Ammon's horn (tissue), 1 donor: ENCODE measurements at regions not wholly inside any gene's neighbourhood (a gene's known extent, or its start where the extent isn't known, plus 50 kb on each side); places are given as distances from the start of the nearest gene placed in this dataset.

ENCODE experiments used
- DNase-seq: peaks from one replicate; pipeline ENCODE4 v3.0.0-alpha.2; 2016; ENCODE audit warnings: low spot score

DNA sequence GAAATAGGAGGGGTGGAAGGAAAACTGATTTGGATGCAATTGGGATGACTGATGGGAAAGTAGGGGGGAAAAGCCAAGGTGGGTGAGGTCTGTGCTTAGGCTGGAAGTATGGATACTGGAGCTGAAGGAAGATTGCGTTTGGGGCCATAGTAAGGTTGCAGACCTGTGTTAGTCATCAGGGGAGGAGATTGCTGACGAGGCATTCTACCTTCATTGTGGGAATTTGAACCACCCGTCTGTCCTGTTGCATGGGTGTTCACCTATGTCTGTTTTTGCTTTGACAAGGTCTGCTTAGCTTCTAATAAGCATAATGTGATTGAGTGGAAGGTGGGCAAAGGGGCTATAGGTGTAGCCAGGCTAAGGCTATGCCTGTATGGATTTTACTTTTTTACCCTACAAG is 323.8 kb downstream of the BLID start:
- no peak for DNase-seq

DNA sequence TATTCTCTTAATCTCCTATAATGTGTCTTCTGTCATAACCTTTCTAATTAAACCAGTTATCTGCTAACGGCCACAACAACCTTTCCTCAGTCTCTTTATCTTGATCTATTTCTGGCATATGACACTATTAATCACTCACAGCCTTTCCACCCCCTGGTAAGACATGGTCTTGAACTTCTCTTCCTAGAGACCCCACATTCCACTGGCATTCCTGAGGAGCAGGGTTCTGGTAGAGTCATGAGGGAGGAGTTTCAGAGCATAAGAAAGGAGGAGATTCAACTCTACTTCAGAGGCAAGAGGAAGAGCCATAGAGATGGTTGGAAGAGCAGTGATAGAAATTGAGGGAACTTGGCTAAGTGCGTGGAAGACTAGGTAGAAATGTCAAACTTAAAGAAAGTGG is 325.6 kb downstream of the BLID start:
- no peak for DNase-seq

DNA sequence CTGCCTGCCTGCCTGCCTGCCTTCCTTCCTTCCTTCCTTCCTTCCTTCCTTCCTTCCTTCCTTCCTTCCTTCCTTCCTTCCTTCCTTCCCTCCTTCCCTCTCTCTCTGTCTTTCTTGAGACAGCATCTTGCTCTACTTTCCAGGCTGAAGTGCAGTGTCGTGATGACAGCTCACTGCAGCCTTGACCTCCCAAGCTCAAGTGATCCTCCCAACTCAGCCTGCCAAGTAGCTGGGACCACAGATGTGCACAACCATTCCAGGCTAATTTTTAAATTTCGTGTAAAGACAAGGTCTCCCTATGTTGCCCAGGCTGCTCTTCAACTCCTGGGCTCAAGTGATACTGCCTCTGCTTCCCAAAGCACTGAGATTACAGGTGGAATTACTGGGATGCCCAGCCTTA is 328.2 kb upstream of the SORL1-AS1 start:
- no peak for DNase-seq

DNA sequence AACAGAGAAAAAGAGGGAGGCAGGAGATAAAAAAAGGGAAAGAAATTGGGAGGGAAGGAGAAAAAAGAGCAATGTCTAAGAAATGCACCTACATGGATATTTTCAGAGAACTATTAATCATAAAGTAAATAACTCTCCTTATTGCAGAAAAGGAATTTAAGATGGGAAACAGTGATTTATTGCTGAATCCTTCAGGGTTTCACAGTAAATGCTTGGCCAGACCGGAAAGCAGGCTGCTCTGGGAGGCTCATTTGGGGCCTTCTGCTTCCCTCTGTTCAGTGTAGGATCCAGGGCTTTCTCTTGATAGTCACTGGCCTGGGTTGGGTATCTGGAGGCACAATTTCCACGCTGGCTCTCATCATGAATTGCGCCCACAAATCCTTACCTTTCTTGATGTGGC is 324.3 kb upstream of the SORL1-AS1 start:
- no peak for DNase-seq

- no peak for DNase-seq
Observed at GRCh38 chr11:121775276-121775675, 322.5 kb upstream of the SORL1-AS1 start.

DNA sequence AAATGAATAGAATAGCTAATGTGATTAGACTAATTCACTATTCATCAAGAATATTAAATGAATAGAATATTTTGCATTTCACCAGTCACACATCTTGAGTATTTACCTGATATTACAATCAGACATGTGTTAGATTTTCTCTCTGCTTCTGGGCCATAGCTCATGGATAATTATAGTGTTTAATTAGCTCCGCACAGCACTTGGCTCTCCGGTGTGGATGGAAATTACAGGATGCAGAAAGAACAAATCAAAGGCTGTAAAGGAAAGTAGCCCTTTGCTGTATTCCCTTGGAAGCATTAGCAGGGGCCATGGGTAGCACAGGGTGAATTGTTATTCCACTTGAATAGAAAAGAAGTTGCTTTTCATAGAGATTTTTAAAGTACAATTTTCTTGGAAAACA is 320.3 kb upstream of the SORL1-AS1 start:
- DNase-seq: no peak

DNA sequence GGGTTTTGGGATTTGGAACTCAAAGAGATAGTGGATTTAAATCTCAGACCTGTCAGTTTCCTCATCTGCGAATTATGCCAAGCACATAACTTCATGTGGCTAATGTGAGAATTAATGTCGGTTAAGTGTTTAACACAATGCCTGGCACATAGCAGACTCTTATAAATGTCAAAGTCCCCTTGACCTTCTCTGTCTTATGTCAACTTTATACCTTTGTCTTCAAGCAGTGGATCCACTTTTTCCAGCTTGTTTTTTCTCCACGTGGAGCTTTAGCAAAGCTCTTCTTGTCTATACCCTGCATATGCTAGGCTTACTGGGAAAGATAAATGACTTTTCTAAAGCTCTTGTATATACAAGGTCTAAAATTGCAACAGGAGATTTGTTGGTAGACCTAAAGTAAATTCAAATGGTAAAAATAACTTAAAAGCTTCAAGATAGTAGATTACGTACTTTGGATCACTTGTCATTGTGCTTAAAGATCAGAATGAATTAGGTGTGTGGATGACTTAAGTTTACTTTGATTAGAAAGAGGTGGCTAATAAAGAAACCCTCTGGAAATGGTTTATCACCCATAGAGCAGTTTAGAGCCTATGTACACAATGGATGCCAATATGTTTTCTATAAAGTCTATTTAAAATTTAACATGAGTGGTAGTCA is 318.3 kb upstream of the SORL1-AS1 start:
- no peak for DNase-seq

DNA sequence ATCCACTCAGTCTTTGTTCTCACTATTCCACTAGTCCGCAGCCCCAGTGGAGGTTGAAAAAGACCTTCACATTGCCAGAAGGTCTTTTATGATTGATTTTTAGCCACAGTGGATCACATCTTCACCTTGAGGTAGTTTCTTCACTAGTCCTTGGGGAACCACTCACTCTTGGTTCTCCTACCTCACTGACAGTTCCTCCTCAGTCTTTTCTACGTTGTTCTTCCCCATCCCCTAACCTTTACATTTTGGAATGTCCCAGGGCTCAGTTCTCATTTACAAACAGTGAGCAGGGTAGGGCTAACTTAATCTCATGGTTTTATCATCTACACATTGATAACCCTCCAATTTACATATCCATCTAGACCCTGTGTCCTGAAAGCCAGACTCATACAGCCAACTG is 316.4 kb upstream of the SORL1-AS1 start:
- DNase-seq: no peak

- peak; percentile 56 for DNase-seq
Observed at GRCh38 chr11:121767433-121767832, 314.7 kb upstream of the SORL1-AS1 start.

- DNase-seq: no peak
Observed at GRCh38 chr11:121766991-121767390, 314.2 kb upstream of the SORL1-AS1 start.

GRCh38 chr11:121766166-121766565 is 313.4 kb upstream of the SORL1-AS1 start:
- no peak for DNase-seq

DNA sequence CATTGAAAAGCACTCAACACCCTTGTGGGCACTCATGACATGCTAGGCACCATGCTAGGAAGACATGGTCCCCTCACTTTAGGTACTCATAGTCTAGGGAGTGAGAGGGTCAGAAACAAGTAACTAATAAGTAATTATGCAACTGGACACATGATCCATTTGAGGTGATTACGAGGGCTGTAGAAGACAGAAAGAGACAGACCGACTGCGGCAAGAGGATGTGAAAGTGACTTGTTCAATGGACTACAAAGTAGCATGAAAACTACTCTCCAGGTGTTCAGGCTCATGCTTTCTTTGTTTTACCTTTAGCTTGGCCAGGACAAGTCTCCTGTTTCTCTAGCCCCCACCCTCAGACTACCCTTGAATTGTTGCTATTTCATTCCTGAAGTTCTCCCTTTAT is 310.8 kb upstream of the SORL1-AS1 start:
- peak; percentile 40 for DNase-seq

DNA sequence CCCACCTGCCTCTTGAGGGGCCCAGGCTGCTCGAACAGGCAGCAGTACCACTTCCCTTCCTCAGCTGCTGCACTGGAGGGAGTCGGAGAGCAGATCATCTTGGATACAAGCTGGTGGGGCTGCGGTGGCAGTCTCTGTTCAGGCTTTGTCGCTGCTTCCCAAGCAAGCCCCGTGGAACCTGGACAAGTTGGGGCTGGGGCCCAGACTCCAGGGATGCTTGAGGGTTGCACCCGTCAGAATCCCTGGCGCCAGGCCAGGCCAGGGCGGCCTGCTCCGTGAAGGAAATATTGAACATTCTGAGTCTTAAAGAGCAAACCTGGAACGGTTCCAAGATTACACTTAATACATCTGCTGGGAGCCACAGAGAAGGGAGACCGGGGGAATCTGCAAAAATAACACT is 310.1 kb upstream of the SORL1-AS1 start:
- DNase-seq: peak; percentile 57

GRCh38 chr11:121761186-121761585 is 308.4 kb upstream of the SORL1-AS1 start:
- no peak for DNase-seq

DNA sequence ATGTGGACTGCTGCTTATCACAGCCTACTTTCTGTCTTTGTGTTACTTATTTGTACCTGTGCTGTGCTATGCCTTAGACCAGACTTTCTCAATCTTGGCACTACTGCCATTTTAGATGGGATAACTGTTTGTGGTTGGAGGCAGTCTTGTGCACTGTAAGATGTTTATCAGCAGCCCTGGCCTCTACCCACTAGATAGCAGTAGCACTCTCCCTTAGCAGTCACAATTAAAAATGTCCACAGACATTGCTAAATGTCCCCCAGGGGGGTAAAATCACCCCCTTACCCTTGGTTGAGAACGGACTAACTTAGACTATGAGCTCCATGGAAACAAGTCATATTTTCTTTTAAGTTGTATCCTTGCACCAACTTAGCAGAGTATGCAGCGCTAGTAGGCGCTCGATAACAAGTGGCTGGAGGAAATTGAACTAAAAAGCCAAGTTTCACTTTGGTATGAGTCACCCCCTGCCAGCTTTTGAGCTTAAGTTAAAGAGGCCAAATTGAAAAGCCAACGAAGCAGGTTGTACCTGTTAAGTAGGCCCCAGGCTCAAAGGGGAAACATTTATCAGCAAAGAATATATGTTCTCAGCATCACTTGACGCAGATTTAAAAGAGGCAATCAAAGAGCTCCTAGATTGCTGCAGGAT is 304.8 kb upstream of the SORL1-AS1 start:
- DNase-seq: no peak

GRCh38 chr11:121755906-121756305 is 303.1 kb upstream of the SORL1-AS1 start:
- no peak for DNase-seq

DNA sequence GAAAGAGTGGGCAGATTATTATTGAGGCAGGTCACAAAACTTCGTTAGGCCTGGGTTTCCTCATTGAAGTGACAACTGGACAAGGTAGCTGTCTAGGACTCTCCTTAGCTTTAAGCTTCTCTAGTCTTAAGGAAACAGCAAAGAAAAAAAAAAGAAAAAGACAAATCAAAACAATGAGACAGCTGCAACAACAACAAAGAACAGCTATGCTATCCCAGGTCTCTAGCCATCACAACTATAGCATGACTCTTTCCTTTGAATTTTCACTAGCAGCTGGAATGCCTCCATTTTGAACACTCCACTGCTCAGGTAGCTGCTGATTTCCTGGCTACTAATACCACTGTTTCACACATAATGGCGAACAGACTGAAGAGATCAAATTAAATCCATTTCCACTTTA is 302.4 kb upstream of the SORL1-AS1 start:
- DNase-seq: no peak

DNA sequence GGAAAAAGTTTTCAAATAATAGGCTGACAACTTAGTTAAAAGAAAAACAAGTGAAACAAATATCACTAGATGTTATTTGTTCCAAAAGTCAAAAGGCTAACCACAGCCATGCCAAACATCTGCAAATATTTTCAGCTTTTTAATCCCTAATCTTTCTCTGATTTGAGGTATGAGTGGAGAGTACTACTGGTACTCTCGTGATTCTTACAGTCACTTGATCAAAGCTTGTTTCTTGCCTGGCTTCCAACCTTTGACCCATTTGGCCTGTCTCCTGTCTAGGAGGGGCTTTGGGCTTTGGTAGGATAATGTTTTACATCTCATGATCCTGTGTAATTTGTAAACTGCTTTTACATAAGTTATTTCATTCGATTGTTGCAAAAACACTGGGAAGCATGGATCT is 301.8 kb upstream of the SORL1-AS1 start:
- no peak for DNase-seq

- DNase-seq: no peak
Observed at GRCh38 chr11:121749691-121750090, 296.9 kb upstream of the SORL1-AS1 start.

- no peak for DNase-seq
Observed at GRCh38 chr11:121748068-121748467, 295.3 kb upstream of the SORL1-AS1 start.

DNA sequence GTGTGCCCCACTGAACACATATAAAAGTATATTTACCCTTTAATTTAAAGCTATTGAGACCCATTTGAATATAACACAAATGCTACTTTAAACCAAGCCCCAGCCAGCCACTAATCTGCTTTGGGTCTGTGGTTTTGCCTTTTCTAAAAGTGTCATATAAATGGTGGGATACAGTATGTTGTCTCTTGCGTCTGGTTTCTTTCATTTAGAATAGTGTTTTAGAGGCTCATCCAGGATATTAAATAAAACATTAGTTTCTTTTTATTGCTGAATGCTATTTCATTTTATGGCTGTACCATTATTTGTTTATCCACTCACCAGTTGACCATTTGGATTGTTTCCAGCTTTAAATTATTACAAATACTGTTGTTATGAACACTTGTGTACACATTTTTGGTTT is 290.5 kb upstream of the SORL1-AS1 start:
- DNase-seq: no peak

GRCh38 chr11:121741761-121742361 is 289.1 kb upstream of the SORL1-AS1 start:
- peak; percentile 71 for DNase-seq

GRCh38 chr11:121741351-121741760 is 288.6 kb upstream of the SORL1-AS1 start:
- DNase-seq: no peak

DNA sequence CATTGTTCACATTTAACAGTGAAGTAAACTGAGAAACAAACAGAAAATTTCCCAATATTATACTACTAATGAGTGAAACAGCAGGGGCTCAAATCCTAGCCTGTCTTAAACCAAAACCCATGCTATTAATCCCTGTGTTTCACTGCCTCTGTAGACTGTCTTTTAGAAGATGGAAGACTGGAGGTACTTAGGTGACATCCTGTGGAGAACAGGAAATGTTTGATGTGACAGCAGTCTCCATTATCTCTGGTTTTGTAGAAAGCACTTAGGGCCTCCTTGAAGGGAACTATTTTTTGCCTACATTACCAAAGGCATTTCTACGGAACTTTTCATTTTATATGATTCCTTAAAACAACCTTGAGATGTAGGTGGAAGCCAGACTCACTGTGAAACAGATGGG is 288.1 kb upstream of the SORL1-AS1 start:
- DNase-seq: no peak
